Ovary (tissue), 7 donors: ENCODE measurements at regions not wholly inside any gene's neighbourhood (a gene's known extent, or its start where the extent isn't known, plus 50 kb on each side); places are given as distances from the start of the nearest gene placed in this dataset.

Experiments
- DNase-seq, 5 donors: peaks; one replicate each; pipeline ENCODE4 v3.0.0-alpha.2; 2019 to 2020
- H3K27ac ChIP-seq, 2 donors: fragments of 200-600 bp; one replicate each; pipeline versions ENCODE4 v1.5.1 to v1.8.0; 2019 to 2022
- H3K27me3 ChIP-seq: fragments of 200-600 bp; one replicate; pipeline ENCODE4 v1.8.0; 2022
- H3K36me3 ChIP-seq: fragments of 200-600 bp; sonication (generic); one replicate; pipeline ENCODE4 v1.5.1; 2019
- H3K4me1 ChIP-seq: one replicate; pipeline ENCODE4 v1.8.1; 2013; ENCODE audit warnings: mild to moderate bottlenecking, moderate library complexity; ENCODE audit not compliant: insufficient read depth
- H3K4me3 ChIP-seq: fragments of 200-600 bp; sonication (generic); one replicate; pipeline ENCODE4 v1.5.1; 2017
- H3K9me3 ChIP-seq, 2 donors: fragments of 200-600 bp in 1 of 2; sonication (generic) in 1 of 2; one replicate each; pipeline versions ENCODE4 v1.5.1 to v1.8.1; 2013 to 2019; ENCODE audit warnings: mild to moderate bottlenecking in 1 of 2, moderate library complexity in 1 of 2
- EP300 ChIP-seq: sonication (generic); formaldehyde crosslinking; IDR thresholded peaks from one replicate; pipeline ENCODE4 v1.6.1; 2017; ENCODE audit warnings: antibody characterized with exemption
- POLR2A ChIP-seq: fragments of 450-650 bp; IDR thresholded peaks from one replicate; pipeline ENCODE4 v1.6.1; 2017; ENCODE audit warnings: antibody characterized with exemption, mild to moderate bottlenecking, moderate library complexity
- WGBS, 3 donors: extraction: QIAGEN DNeasy Blood & Tissue Kit in 1 of 3; methylation state at CpG; one replicate each; pipeline versions ENCODE4 v1.1.5 to v1.1.7; 2013 to 2017; 5-methylcytosine and 5-hydroxymethylcytosine counted together
- intact Hi-C, 4 donors: fragments of 100-400 bp; cut with DNase I; formaldehyde crosslinking; loops; one replicate each; pipeline versions ENCODE4 v1.11.0 to v1.15.1; 2022 to 2023
- TF ChIP-seq, protein P1 (sequence below), 3 donors: fragments of 450-650 bp in 2 of 3; fragments of 200-600 bp in 1 of 3; IDR thresholded peaks; one replicate each; pipeline versions ENCODE4 v1.5.1 to v1.8.0; 2016 to 2022; ENCODE audit warnings: antibody characterized with exemption in 3 of 3, mild to moderate bottlenecking in 1 of 3
- donor health status: DM: no; HTN: no; CAD: no; lungs with moderate emphysema.
- donor health status: DM: no; HTN: no; CAD: no.
- donor health status: Bipolar disorder and iron deficiency.
- donor health status: DM: no; HTN: no; CAD: no.
- donor health status: DM: yes; HTN: yes; CAD: no.

DNA sequence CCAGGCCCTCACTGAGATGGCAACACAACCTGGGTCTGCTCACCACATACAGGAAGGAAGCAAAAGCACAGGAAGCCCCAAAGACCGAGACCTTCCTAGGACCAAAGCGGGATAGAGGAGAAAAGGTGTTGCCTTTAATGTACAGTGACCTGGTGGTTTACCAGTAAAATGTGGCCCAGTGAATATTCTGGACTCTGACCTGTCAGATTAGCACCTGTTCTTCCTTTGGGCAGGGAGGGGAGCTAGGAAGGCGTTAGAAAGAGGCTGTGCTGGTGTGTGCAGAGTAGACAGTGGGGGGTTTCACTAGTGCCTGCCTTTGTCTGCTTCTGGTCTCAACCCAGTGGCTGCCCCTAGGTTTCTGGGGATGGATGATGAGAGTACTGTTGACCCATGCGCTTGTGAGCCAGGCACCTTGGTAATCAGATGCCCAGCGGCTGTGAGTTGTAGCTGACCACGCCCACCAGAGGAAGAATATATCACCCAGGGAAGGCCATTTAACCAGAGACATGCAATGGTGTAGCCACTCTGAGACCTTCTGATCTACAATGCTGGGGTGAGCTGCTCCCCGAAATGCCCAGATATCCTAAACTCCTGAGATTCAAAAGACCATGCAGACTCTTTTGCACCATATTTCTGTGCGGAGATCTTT lies 90.1 kb upstream of the NEO1 start:
- no peak overlapping the region for H3K4me3 ChIP-seq
- no peak for DNase-seq
- no peaks in the 10 kb centered on the region for H3K36me3 ChIP-seq
- H3K27ac ChIP-seq = no peak overlapping the region
- H3K9me3 ChIP-seq = no peaks in the 10 kb centered on the region
- H3K27me3 ChIP-seq = no peaks in the 10 kb centered on the region
- TF ChIP-seq EP300 (no peak), POLR2A (no peak)
- TF ChIP-seq, protein P1, sequence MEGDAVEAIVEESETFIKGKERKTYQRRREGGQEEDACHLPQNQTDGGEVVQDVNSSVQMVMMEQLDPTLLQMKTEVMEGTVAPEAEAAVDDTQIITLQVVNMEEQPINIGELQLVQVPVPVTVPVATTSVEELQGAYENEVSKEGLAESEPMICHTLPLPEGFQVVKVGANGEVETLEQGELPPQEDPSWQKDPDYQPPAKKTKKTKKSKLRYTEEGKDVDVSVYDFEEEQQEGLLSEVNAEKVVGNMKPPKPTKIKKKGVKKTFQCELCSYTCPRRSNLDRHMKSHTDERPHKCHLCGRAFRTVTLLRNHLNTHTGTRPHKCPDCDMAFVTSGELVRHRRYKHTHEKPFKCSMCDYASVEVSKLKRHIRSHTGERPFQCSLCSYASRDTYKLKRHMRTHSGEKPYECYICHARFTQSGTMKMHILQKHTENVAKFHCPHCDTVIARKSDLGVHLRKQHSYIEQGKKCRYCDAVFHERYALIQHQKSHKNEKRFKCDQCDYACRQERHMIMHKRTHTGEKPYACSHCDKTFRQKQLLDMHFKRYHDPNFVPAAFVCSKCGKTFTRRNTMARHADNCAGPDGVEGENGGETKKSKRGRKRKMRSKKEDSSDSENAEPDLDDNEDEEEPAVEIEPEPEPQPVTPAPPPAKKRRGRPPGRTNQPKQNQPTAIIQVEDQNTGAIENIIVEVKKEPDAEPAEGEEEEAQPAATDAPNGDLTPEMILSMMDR (IDR thresholded peaks at IDR 0.05) = no peak
- H3K4me1 ChIP-seq = no peaks in the 10 kb centered on the region
- WGBS, 3 donors = 80 to 88% (median 87%) methylated on average over 8 of the region's 8 CpGs
- intact Hi-C loops = no loop called here

- intact Hi-C loops = no loop called here
- Histone ChIP-seq H3K27me3 (no peaks in the 10 kb centered on the region), H3K4me1 (no peaks in the 10 kb centered on the region), H3K36me3 (no peaks in the 10 kb centered on the region), H3K27ac (no peak overlapping the region), H3K4me3 (no peak overlapping the region), H3K9me3 (no peaks in the 10 kb centered on the region)
- TF ChIP-seq POLR2A (no peak), EP300 (no peak)
- TF ChIP-seq, protein P1 (IDR thresholded peaks at IDR 0.05) = no peak
- no peak for DNase-seq
- 68 to 73% (median 69%) methylated on average over 3 of the region's 3 CpGs for WGBS, 3 donors
These were observed 90.9 kb upstream of the NEO1 start for GRCh38 chr15:72961346-72961745.

DNA sequence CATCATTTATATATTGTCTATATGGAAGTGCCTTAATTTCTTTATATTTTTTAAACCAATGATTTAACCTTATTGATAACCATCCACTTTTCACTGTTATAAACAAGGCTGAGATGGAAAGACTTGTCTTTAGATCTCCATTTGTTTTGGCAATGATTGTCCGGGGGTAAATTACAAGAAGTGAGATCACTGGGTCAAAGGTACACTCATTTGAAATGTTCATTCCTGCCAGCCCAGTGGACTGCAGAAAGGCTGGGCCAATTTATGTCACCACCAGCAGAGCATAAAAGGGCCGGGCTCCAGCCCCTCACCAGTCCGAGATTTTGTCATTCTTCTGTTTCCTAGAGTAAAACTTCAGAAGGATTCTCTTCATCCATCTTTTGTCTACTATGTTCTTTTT lies 93.6 kb upstream of the NEO1 start:
- intact Hi-C loops = loop anchor here in 1 of 4 donors (10.0 kb wide), 1 partner anchor 66 kb away; no protein-coding TSS in a partner anchor
- TF ChIP-seq, protein P1 (IDR thresholded peaks at IDR 0.05) = no peak
- TF ChIP-seq POLR2A (no peak), EP300 (no peak)
- Histone ChIP-seq H3K27ac (no peak overlapping the region), H3K9me3 (no peaks in the 10 kb centered on the region), H3K4me3 (no peak overlapping the region), H3K4me1 (no peaks in the 10 kb centered on the region), H3K27me3 (no peaks in the 10 kb centered on the region), H3K36me3 (no peaks in the 10 kb centered on the region)
- no peak for DNase-seq
- WGBS, 3 donors = 53 to 65% (median 56%) methylated on average over 3 of the region's 3 CpGs

DNA sequence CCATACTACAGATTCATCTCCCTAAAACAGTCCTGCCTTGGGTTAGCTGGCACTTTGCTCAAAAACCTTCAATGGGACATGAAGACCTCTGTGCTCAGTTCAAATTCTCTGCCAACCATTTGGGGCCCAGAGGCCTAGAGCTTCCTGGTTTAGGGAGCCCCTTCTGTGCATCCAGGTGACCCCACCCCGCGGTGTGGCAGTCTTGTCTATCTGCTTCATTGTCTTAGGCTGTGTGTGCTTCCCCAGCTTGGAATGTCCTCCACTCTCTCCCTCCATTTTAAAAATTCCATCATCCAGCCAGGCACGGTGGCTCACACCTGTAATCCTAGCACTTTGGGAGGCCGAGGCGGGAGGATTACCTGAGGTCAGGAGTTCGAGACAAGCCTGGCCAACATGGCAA lies 99.0 kb upstream of the NEO1 start:
- Histone ChIP-seq H3K27me3 (no peaks in the 10 kb centered on the region), H3K27ac (no peak overlapping the region), H3K36me3 (no peaks in the 10 kb centered on the region), H3K4me1 (no peaks in the 10 kb centered on the region), H3K9me3 (no peaks in the 10 kb centered on the region), H3K4me3 (no peak overlapping the region)
- 93 to 96% (median 95%) methylated on average over 6 of the region's 6 CpGs for WGBS, 3 donors
- DNase-seq = no peak
- TF ChIP-seq, protein P1 (IDR thresholded peaks at IDR 0.05) = no peak
- TF ChIP-seq EP300 (no peak), POLR2A (no peak)
- intact Hi-C loops = loop anchor here in 1 of 4 donors (10.0 kb wide), 1 partner anchor 71 kb away; no protein-coding TSS in a partner anchor
